Thyroid gland (tissue), 4 donors: ENCODE measurements at regions not wholly inside any gene's neighbourhood (a gene's known extent, or its start where the extent isn't known, plus 50 kb on each side); places are given as distances from the start of the nearest gene placed in this dataset.

Experiments used
- DNase-seq, 2 donors: peaks; one replicate each; pipeline ENCODE4 v3.0.0-alpha.2; 2019
- H3K27ac ChIP-seq, 3 donors: fragments of 200-600 bp; sonication (generic); 1 replicate in 2 of 3; 2 replicates in 1 of 3; pipeline ENCODE4 v1.5.1; 2016 to 2019; ENCODE audit warnings: mild to moderate bottlenecking in 1 of 3, moderate library complexity in 1 of 3
- H3K27me3 ChIP-seq: fragments of 200-600 bp; sonication (generic); one replicate; pipeline ENCODE4 v1.5.1; 2019
- H3K36me3 ChIP-seq, 2 donors: fragments of 200-600 bp; sonication (generic); one replicate each; pipeline ENCODE4 v1.5.1; 2016 to 2019
- H3K4me1 ChIP-seq, 2 donors: fragments of 200-600 bp; sonication (generic); one replicate each; pipeline ENCODE4 v1.5.1; 2017 to 2019
- H3K4me3 ChIP-seq, 3 donors: fragments of 200-600 bp; sonication (generic); replicated peaks in 1 of 3; 1 replicate in 2 of 3; 2 replicates in 1 of 3; pipeline ENCODE4 v1.5.1; 2016; ENCODE audit warnings: mild to moderate bottlenecking in 1 of 3
- H3K9me3 ChIP-seq: fragments of 200-600 bp; sonication (generic); one replicate; pipeline ENCODE4 v1.5.1; 2017
- CTCF ChIP-seq, 6 experiments: fragments of 200-600 bp in 3 of 6; fragments of 450-650 bp in 3 of 6; sonication (generic) in 3 of 6; IDR thresholded peaks; one replicate each; pipeline ENCODE4 v1.5.1; 2016 to 2019; ENCODE audit warnings: antibody characterized with exemption in 6 of 6, mild to moderate bottlenecking in 2 of 6, inconsistent platforms in 1 of 6, moderate library complexity in 1 of 6
- POLR2A ChIP-seq, 2 donors: fragments of 450-650 bp; IDR thresholded peaks; one replicate each; pipeline ENCODE4 v1.6.1; 2017; ENCODE audit warnings: antibody characterized with exemption in 2 of 2, mild to moderate bottlenecking in 2 of 2, moderate library complexity in 1 of 2
- WGBS, 2 donors: methylation state at CpG; one replicate each; pipeline ENCODE4 v1.1.5; 2017; 5-methylcytosine and 5-hydroxymethylcytosine counted together
- intact Hi-C: fragments of 100-400 bp; cut with DNase I; formaldehyde crosslinking; loops from one replicate; pipeline ENCODE4 v1.15.1; 2023

GRCh38 chr11:42625757-42626665 lies 685.8 kb upstream of the API5 start:
- TF ChIP-seq POLR2A (IDR thresholded peaks at IDR 0.05) = no peak
- TF ChIP-seq CTCF (IDR thresholded peaks at IDR 0.05) = no peak
- no peaks in the 10 kb centered on the region for H3K4me1 ChIP-seq
- no peak overlapping the region for H3K4me3 ChIP-seq
- no peak for DNase-seq
- intact Hi-C loops = no loop called here
- no peak overlapping the region for H3K27ac ChIP-seq
- H3K27me3 ChIP-seq = no peaks in the 10 kb centered on the region
- H3K36me3 ChIP-seq = no peaks in the 10 kb centered on the region
- WGBS, 2 donors = 48 to 58% methylated on average over 9 of the region's 9 CpGs
- H3K9me3 ChIP-seq = no peaks in the 10 kb centered on the region

GRCh38 chr11:42631220-42631843 lies 680.5 kb upstream of the API5 start:
- no peaks in the 10 kb centered on the region for H3K27me3 ChIP-seq
- no peak overlapping the region for H3K27ac ChIP-seq
- no peaks in the 10 kb centered on the region for H3K9me3 ChIP-seq
- H3K4me3 ChIP-seq = no peak overlapping the region
- intact Hi-C loops = no loop called here
- no peak for DNase-seq
- WGBS, 2 donors = 47 to 54% methylated on average over 2 of the region's 2 CpGs
- no peak for TF ChIP-seq POLR2A (IDR thresholded peaks at IDR 0.05)
- no peak for TF ChIP-seq CTCF (IDR thresholded peaks at IDR 0.05)
- H3K36me3 ChIP-seq = no peaks in the 10 kb centered on the region
- H3K4me1 ChIP-seq = no peaks in the 10 kb centered on the region

DNA sequence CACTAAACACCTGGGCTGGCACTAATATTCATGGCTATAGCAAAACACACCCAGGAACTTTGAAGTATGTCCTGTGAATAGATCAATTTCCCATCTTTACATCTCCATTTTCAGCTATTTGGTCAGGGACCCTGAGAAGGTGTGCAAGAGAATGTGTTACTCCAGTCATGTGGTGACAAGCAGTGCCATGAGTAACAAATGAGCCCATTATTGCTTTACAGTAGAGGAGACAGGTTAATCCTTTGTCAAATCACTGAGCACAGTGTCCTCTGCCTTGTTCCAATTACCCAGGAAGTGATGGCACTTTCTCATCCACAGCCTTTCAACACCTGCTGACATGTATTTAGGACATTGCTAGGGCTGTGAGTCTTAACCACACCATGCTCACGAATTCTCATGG lies 664.8 kb upstream of the API5 start:
- TF ChIP-seq POLR2A (IDR thresholded peaks at IDR 0.05) (no peak), CTCF (IDR thresholded peaks at IDR 0.05) (no peak)
- DNase-seq = no peak
- WGBS, 2 donors = 61 to 67% methylated on average over 1 of the region's 1 CpG
- Histone ChIP-seq H3K9me3 (no peaks in the 10 kb centered on the region), H3K4me1 (no peaks in the 10 kb centered on the region), H3K27ac (no peak overlapping the region), H3K4me3 (no peak overlapping the region), H3K27me3 (no peaks in the 10 kb centered on the region), H3K36me3 (no peaks in the 10 kb centered on the region)
- intact Hi-C loops = no loop called here

- H3K27ac ChIP-seq = no peak overlapping the region
- H3K4me1 ChIP-seq = no peaks in the 10 kb centered on the region
- DNase-seq = no peak
- no peaks in the 10 kb centered on the region for H3K27me3 ChIP-seq
- H3K36me3 ChIP-seq = no peaks in the 10 kb centered on the region
- intact Hi-C loops = no loop called here
- no peak overlapping the region for H3K4me3 ChIP-seq
- WGBS, 2 donors = 72 to 75% methylated on average over 3 of the region's 3 CpGs
- TF ChIP-seq CTCF (IDR thresholded peaks at IDR 0.05) = no peak
- TF ChIP-seq POLR2A (IDR thresholded peaks at IDR 0.05) = no peak
- no peaks in the 10 kb centered on the region for H3K9me3 ChIP-seq
These were observed 663.8 kb upstream of the API5 start for GRCh38 chr11:42647993-42648392.

DNA sequence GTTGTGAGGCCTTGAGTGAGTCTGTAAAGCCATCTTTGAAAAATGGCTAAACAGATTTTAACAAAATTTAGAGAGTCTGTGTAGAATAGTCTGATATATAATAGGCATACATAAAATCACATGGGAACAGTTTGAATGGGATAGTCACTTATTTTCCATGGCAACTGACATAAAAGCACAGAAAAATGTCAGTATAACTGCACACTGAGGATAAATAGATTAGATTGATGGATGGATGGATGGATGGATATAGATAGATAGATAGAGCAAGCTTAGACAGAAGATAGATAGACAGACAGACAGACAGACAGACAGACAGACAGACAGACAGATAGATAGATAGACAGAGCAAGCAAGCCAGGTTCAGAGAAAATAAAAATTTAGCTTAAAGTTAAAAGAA lies 660.2 kb upstream of the API5 start:
- H3K4me3 ChIP-seq = no peak overlapping the region
- H3K27me3 ChIP-seq = no peaks in the 10 kb centered on the region
- TF ChIP-seq POLR2A (IDR thresholded peaks at IDR 0.05) (no peak), CTCF (IDR thresholded peaks at IDR 0.05) (no peak)
- H3K36me3 ChIP-seq = no peaks in the 10 kb centered on the region
- no peaks in the 10 kb centered on the region for H3K9me3 ChIP-seq
- intact Hi-C loops = no loop called here
- no peaks in the 10 kb centered on the region for H3K4me1 ChIP-seq
- no peak for DNase-seq
- H3K27ac ChIP-seq = no peak overlapping the region
